Mammary epithelial cell (primary cell): ENCODE measurements at regions not wholly inside any gene's neighbourhood (a gene's known extent, or its start where the extent isn't known, plus 50 kb on each side); places are given as distances from the start of the nearest gene placed in this dataset.

Experiments used
- CTCF ChIP-seq, 2 donors: IDR thresholded peaks in 1 of 2; conservative IDR thresholded peaks in 1 of 2; 2 replicates each; pipeline ENCODE4 v1.5.1; 2011 to 2012; ENCODE audit warnings: inconsistent platforms in 2 of 2, low read length in 2 of 2, mild to moderate bottlenecking in 2 of 2, control low read depth in 1 of 2, low read depth in 1 of 2; ENCODE audit not compliant: insufficient read depth in 1 of 2; ENCODE audit errors: extremely low read depth in 1 of 2
- EZH2 ChIP-seq: IDR thresholded peaks from 2 replicates; pipeline ENCODE4 v1.6.1; 2012; ENCODE audit warnings: low read length, inconsistent platforms, borderline replicate concordance

GRCh38 chr2:128644718-128645256 is 326.1 kb upstream of the HS6ST1 start:
- no peak for TF ChIP-seq CTCF (conservative IDR thresholded peaks at IDR 0.05 in 1 of 2, IDR thresholded peaks at IDR 0.05 in 1 of 2; ENCODE audit: extremely low read depth in 1 of 2, insufficient read depth in 1 of 2, low read depth in 1 of 2, low read length in 2 of 2)
- TF ChIP-seq EZH2: no peak
